ENCODE measurements at regions not wholly inside any gene's neighbourhood (a gene's known extent, or its start where the extent isn't known, plus 50 kb on each side); places are given as distances from the start of the nearest gene placed in this dataset.

- TF ChIP-seq CTCF (IDR thresholded peaks at IDR 0.05), result no peak
- no peak for TF ChIP-seq POLR2AphosphoS5 (IDR thresholded peaks at IDR 0.05; ENCODE audit: low read depth, low read length)
- no peak for TF ChIP-seq REST (IDR thresholded peaks at IDR 0.05; ENCODE audit: insufficient read depth in 1 of 2, low read depth in 2 of 2, low read length in 1 of 2)
- TF ChIP-seq SIN3A (IDR thresholded peaks at IDR 0.05; ENCODE audit: borderline replicate concordance, insufficient read depth, low read depth, low read length), result no peak
These were observed 863.2 kb downstream of the TRIML1 start for GRCh38 chr4:189002475-189002874.
